Mucosa of descending colon (tissue), 3 donors: ENCODE measurements at regions not wholly inside any gene's neighbourhood (a gene's known extent, or its start where the extent isn't known, plus 50 kb on each side); places are given as distances from the start of the nearest gene placed in this dataset.

Source experiments
- ATAC-seq: fragments of 200-7000 bp; cut with Tn5 transposase; one replicate; pipeline ENCODE4 v1.9.1; 2020; ENCODE audit warnings: mild to moderate bottlenecking, moderate library complexity
- DNase-seq, 3 donors: peaks; one replicate each; pipeline ENCODE4 v3.0.0-alpha.2; 2020
- H3K36me3 ChIP-seq: fragments of 200-600 bp; one replicate; pipeline ENCODE4 v1.8.0; 2021; ENCODE audit warnings: low read depth, mild to moderate bottlenecking
- H3K4me1 ChIP-seq: fragments of 200-600 bp; one replicate; pipeline ENCODE4 v1.8.0; 2021; ENCODE audit warnings: low read depth, mild to moderate bottlenecking
- H3K4me3 ChIP-seq: fragments of 200-600 bp; one replicate; pipeline ENCODE4 v1.8.0; 2021; ENCODE audit warnings: mild to moderate bottlenecking
- H3K9me3 ChIP-seq: fragments of 200-600 bp; one replicate; pipeline ENCODE4 v1.8.0; 2021; ENCODE audit warnings: mild to moderate bottlenecking
- CTCF ChIP-seq: fragments of 200-600 bp; IDR thresholded peaks from one replicate; pipeline ENCODE4 v1.8.0; 2022; ENCODE audit warnings: antibody characterized with exemption, mild to moderate bottlenecking
- intact Hi-C, 2 donors: fragments of 100-400 bp; cut with DNase I in 1 of 2; cut with micrococcal nuclease in 1 of 2; formaldehyde crosslinking; loops; one replicate each; pipeline versions ENCODE4 v1.11.0 to v1.11.1; 2022; cut with DNase I, micrococcal nuclease
- donor health status: DM: no; HTN: no; CAD: no; lungs with moderate emphysema.
- donor health status: DM: no; HTN: no; CAD: no.
- donor health status: DM: no; HTN: yes; CAD: no.

GRCh38 chr3:102063572-102063971 is 214.3 kb downstream of the NFKBIZ start:
- intact Hi-C loops, result no loop called here
- Histone ChIP-seq H3K36me3 (no peaks in the 10 kb centered on the region), H3K4me3 (no peak overlapping the region), H3K4me1 (peaks cover 3% of the 10 kb centered on the region), H3K9me3 (no peaks in the 10 kb centered on the region)
- no peak for TF ChIP-seq CTCF
- ATAC-seq (no peak), DNase-seq (peak in 1 of 3 donors; percentile 44)

- Histone ChIP-seq H3K36me3 (no peaks in the 10 kb centered on the region), H3K4me3 (no peak overlapping the region), H3K4me1 (peaks cover 2% of the 10 kb centered on the region), H3K9me3 (no peaks in the 10 kb centered on the region)
- no peak for DNase-seq
- no peak for TF ChIP-seq CTCF
- intact Hi-C loops, result no loop called here
- no peak for ATAC-seq
Measured at GRCh38 chr3:102066470-102066869, 217.2 kb downstream of the NFKBIZ start.

- no peak for TF ChIP-seq CTCF
- ATAC-seq, result peak; percentile 91
- no peak for DNase-seq
- Histone ChIP-seq H3K4me1 (no peaks in the 10 kb centered on the region), H3K9me3 (no peaks in the 10 kb centered on the region), H3K36me3 (no peaks in the 10 kb centered on the region), H3K4me3 (no peak overlapping the region)
- intact Hi-C loops, result no loop called here
Measured at GRCh38 chr3:102068327-102068726, 219.0 kb downstream of the NFKBIZ start.

GRCh38 chr3:102068736-102069135 is 219.4 kb downstream of the NFKBIZ start:
- ATAC-seq, result peak; percentile 40

GRCh38 chr3:102069211-102069662 is 219.9 kb downstream of the NFKBIZ start:
- TF ChIP-seq CTCF, result no peak
- Histone ChIP-seq H3K36me3 (no peaks in the 10 kb centered on the region), H3K4me1 (no peaks in the 10 kb centered on the region), H3K9me3 (no peaks in the 10 kb centered on the region), H3K4me3 (no peak overlapping the region)
- no peak for DNase-seq
- ATAC-seq, result peak; percentile 76
- intact Hi-C loops, result no loop called here

More at GRCh38 chr3:102068736-102069135, 219.4 kb downstream of the NFKBIZ start:
- TF ChIP-seq CTCF, result no peak
- no peaks in the 10 kb centered on the region for H3K4me1 ChIP-seq
- H3K9me3 ChIP-seq, result no peaks in the 10 kb centered on the region
- intact Hi-C loops, result no loop called here
- no peak overlapping the region for H3K4me3 ChIP-seq
- DNase-seq, result no peak
- H3K36me3 ChIP-seq, result no peaks in the 10 kb centered on the region

GRCh38 chr3:102074946-102075345 is 225.6 kb downstream of the NFKBIZ start:
- intact Hi-C loops, result no loop called here
- H3K9me3 ChIP-seq, result no peaks in the 10 kb centered on the region
- no peak for TF ChIP-seq CTCF
- peaks cover 10% of the 10 kb centered on the region for H3K4me1 ChIP-seq
- no peak for DNase-seq
- H3K36me3 ChIP-seq, result no peaks in the 10 kb centered on the region
- ATAC-seq, result no peak
- no peak overlapping the region for H3K4me3 ChIP-seq
